H9 (cell line): ENCODE measurements at regions not wholly inside any gene's neighbourhood (a gene's known extent, or its start where the extent isn't known, plus 50 kb on each side); places are given as distances from the start of the nearest gene placed in this dataset.

ENCODE experiments used
- DNase-seq: peaks from one replicate; pipeline ENCODE4 v3.0.0-alpha.2; 2017
- H2AFZ ChIP-seq: one replicate; pipeline ENCODE4 v1.6.1; 2013; ENCODE audit warnings: mild to moderate bottlenecking, low read length, control low read depth, moderate library complexity
- H2AK5ac ChIP-seq: 2 replicates; pipeline ENCODE4 v1.6.1; 2013; ENCODE audit warnings: low read length, control low read depth, mixed read lengths; ENCODE audit not compliant: insufficient read length
- H2BK120ac ChIP-seq: one replicate; pipeline ENCODE4 v1.6.1; 2013; ENCODE audit warnings: low read depth, mild to moderate bottlenecking, low read length, control low read depth, inconsistent platforms; ENCODE audit not compliant: poor library complexity, severe bottlenecking
- H2BK12ac ChIP-seq: 2 replicates; pipeline ENCODE4 v1.6.1; 2013; ENCODE audit warnings: low read length, control low read depth, mixed read lengths, low read depth; ENCODE audit not compliant: insufficient read length
- H2BK15ac ChIP-seq: 2 replicates; pipeline ENCODE4 v1.6.1; 2013; ENCODE audit warnings: low read depth, low read length, control low read depth
- H2BK20ac ChIP-seq: one replicate; pipeline ENCODE4 v1.6.1; 2013; ENCODE audit warnings: low read depth, mild to moderate bottlenecking, low read length, control low read depth, inconsistent platforms; ENCODE audit not compliant: poor library complexity, severe bottlenecking
- H2BK5ac ChIP-seq: 2 replicates; pipeline ENCODE4 v1.6.1; 2013; ENCODE audit warnings: low read length, control low read depth, mixed read lengths; ENCODE audit not compliant: insufficient read length
- H3K14ac ChIP-seq: 2 replicates; pipeline ENCODE4 v1.6.1; 2013; ENCODE audit warnings: low read length, control low read depth; ENCODE audit not compliant: insufficient read depth
- H3K18ac ChIP-seq: 2 replicates; pipeline ENCODE4 v1.6.1; 2013; ENCODE audit warnings: low read depth, mild to moderate bottlenecking, mixed read lengths, low read length, control low read depth; ENCODE audit not compliant: insufficient read length
- H3K23ac ChIP-seq: 2 replicates; pipeline ENCODE4 v1.6.1; 2013; ENCODE audit warnings: low read length, control low read depth, mixed read lengths, low read depth; ENCODE audit not compliant: insufficient read length
- H3K23me2 ChIP-seq: 2 replicates; pipeline ENCODE4 v1.6.1; 2013; ENCODE audit warnings: low read depth, mild to moderate bottlenecking, mixed read lengths, low read length, control low read depth; ENCODE audit not compliant: insufficient read length, poor library complexity, severe bottlenecking
- H3K27ac ChIP-seq: 2 replicates; pipeline ENCODE4 v1.5.1; 2013; ENCODE audit warnings: low read length, control low read depth, mixed read lengths, low read depth; ENCODE audit not compliant: insufficient read length
- H3K27me3 ChIP-seq: 2 replicates; pipeline ENCODE4 v1.6.1; 2013; ENCODE audit warnings: low read length, control low read depth, inconsistent platforms; ENCODE audit not compliant: insufficient read depth
- H3K4ac ChIP-seq: 2 replicates; pipeline ENCODE4 v1.6.1; 2013; ENCODE audit warnings: low read depth, mild to moderate bottlenecking, control low read depth, inconsistent platforms, low read length, moderate library complexity
- H3K4me1 ChIP-seq: 2 replicates; pipeline ENCODE4 v1.6.1; 2013; ENCODE audit warnings: low read length, control low read depth, inconsistent platforms; ENCODE audit not compliant: insufficient read depth
- H3K4me2 ChIP-seq: 2 replicates; pipeline ENCODE4 v1.6.1; 2013; ENCODE audit warnings: low read length, control low read depth, mixed read lengths; ENCODE audit not compliant: insufficient read length, insufficient read depth
- H3K56ac ChIP-seq: 2 replicates; pipeline ENCODE4 v1.6.1; 2013; ENCODE audit warnings: low read depth, mild to moderate bottlenecking, mixed read lengths, low read length, control low read depth; ENCODE audit not compliant: insufficient read length
- H3K79me1 ChIP-seq: 2 replicates; pipeline ENCODE4 v1.6.1; 2013; ENCODE audit warnings: low read depth, mild to moderate bottlenecking, moderate library complexity, low read length, control low read depth, inconsistent platforms; ENCODE audit not compliant: insufficient read depth, poor library complexity, severe bottlenecking
- H3K79me2 ChIP-seq: 2 replicates; pipeline ENCODE4 v1.6.1; 2013; ENCODE audit warnings: low read length, control low read depth, inconsistent platforms; ENCODE audit not compliant: insufficient read depth
- H3K9ac ChIP-seq: 2 replicates; pipeline ENCODE4 v1.6.1; 2013; ENCODE audit warnings: low read length, control low read depth, mixed read lengths; ENCODE audit not compliant: insufficient read length; ENCODE audit errors: extremely low read depth
- H3K9me3 ChIP-seq: one replicate; pipeline ENCODE4 v1.6.1; 2013; ENCODE audit warnings: low read depth, low read length, inconsistent platforms; ENCODE audit not compliant: control insufficient read depth
- H3T11ph ChIP-seq: one replicate; pipeline ENCODE4 v1.6.1; 2013; ENCODE audit warnings: mild to moderate bottlenecking, low read length, control low read depth, inconsistent platforms
- H4K20me1 ChIP-seq: one replicate; pipeline ENCODE4 v1.6.1; 2013; ENCODE audit not compliant: control insufficient read depth, insufficient read length, insufficient read depth
- H4K5ac ChIP-seq: 2 replicates; pipeline ENCODE4 v1.6.1; 2013; ENCODE audit warnings: low read depth, mild to moderate bottlenecking, mixed read lengths, low read length, control low read depth; ENCODE audit not compliant: insufficient read length
- H4K8ac ChIP-seq: replicated peaks from 2 replicates; pipeline ENCODE4 v1.6.1; 2013; ENCODE audit warnings: low read length, control low read depth, mixed read lengths, low read depth; ENCODE audit not compliant: insufficient read length
- H4K91ac ChIP-seq: 2 replicates; pipeline ENCODE4 v1.6.1; 2013; ENCODE audit warnings: low read depth, mild to moderate bottlenecking, moderate library complexity, mixed read lengths, low read length, control low read depth; ENCODE audit not compliant: insufficient read length
- H3K27ac Mint-ChIP-seq, 3 experiments: 2 replicates in 2 of 3; 3 replicates in 1 of 3; pipeline ENCODE4 v1.8.0; 2020 to 2021; ENCODE audit warnings: mixed read lengths in 3 of 3, mild to moderate bottlenecking in 1 of 3, moderate library complexity in 1 of 3
- H3K27me3 Mint-ChIP-seq: 2 replicates; pipeline ENCODE4 v1.8.0; 2021; ENCODE audit warnings: low read depth, mild to moderate bottlenecking, moderate library complexity, mixed read lengths
- H3K36me3 Mint-ChIP-seq, 3 experiments: 2 replicates in 2 of 3; 3 replicates in 1 of 3; pipeline ENCODE4 v1.8.0; 2020 to 2021; ENCODE audit warnings: low read depth in 3 of 3, mixed read lengths in 3 of 3; ENCODE audit not compliant: insufficient read depth in 1 of 3
- H3K4me1 Mint-ChIP-seq, 2 experiments: 2 replicates each; pipeline ENCODE4 v1.8.0; 2020; ENCODE audit warnings: mixed read lengths in 2 of 2
- H3K4me3 Mint-ChIP-seq, 2 experiments: 2 replicates in 1 of 2; 3 replicates in 1 of 2; pipeline ENCODE4 v1.8.0; 2020 to 2021; ENCODE audit warnings: mild to moderate bottlenecking in 2 of 2, mixed read lengths in 2 of 2, moderate library complexity in 1 of 2
- H3K9me3 Mint-ChIP-seq, 2 experiments: 2 replicates in 1 of 2; 3 replicates in 1 of 2; pipeline ENCODE4 v1.8.0; 2020; ENCODE audit warnings: mild to moderate bottlenecking in 2 of 2, mixed read lengths in 2 of 2, moderate library complexity in 1 of 2
- CTCF ChIP-seq: fragments of 200-600 bp; sonication (generic); conservative IDR thresholded peaks from 3 replicates; pipeline ENCODE4 v1.8.0; 2021; ENCODE audit warnings: antibody characterized with exemption, mild to moderate bottlenecking
- WGBS: extraction: QIAGEN DNeasy Blood & Tissue Kit; methylation state at CpG from one replicate; pipeline ENCODE4 v1.1.7; 2013; ENCODE audit warnings: missing lambda C conversion rate, low lambda C conversion rate, mixed read lengths; ENCODE audit not compliant: insufficient read length; ENCODE audit errors: extremely low coverage; 5-methylcytosine and 5-hydroxymethylcytosine counted together

GRCh38 chr13:37209621-37210580 lies 104.4 kb upstream of the CSNK1A1L start:
- Mint-ChIP-seq H3K27ac (no peak overlapping the region), H3K36me3 (no peaks in the 10 kb centered on the region), H3K4me1 (peaks cover 9 to 12% of the 10 kb centered on the region in 2 experiments), H3K4me3 (no peak overlapping the region), H3K9me3 (no peaks in the 10 kb centered on the region), H3K27me3 (no peaks in the 10 kb centered on the region)
- no peaks in the 10 kb centered on the region for H3K4me1 ChIP-seq
- no peak for TF ChIP-seq CTCF
- H3K9me3 ChIP-seq: no peaks in the 10 kb centered on the region
- H3K4me2 ChIP-seq: no peak overlapping the region
- no peak overlapping the region for H2BK5ac ChIP-seq
- H3K18ac ChIP-seq: no peak overlapping the region
- no peaks in the 10 kb centered on the region for H3K79me1 ChIP-seq
- H2BK120ac ChIP-seq: no peak overlapping the region
- DNase-seq: no peak
- no peaks in the 10 kb centered on the region for H4K20me1 ChIP-seq
- no CpG with 5 or more reads among the region's 4 CpGs for WGBS
- no peak overlapping the region for H2BK12ac ChIP-seq
- no peak overlapping the region for H3K9ac ChIP-seq
- no peaks in the 10 kb centered on the region for H3K23me2 ChIP-seq
- H3K23ac ChIP-seq: no peak overlapping the region
- no peak overlapping the region for H4K91ac ChIP-seq
- no peak overlapping the region for H2AFZ ChIP-seq
- no peak overlapping the region for H3K56ac ChIP-seq
- H2BK20ac ChIP-seq: no peak overlapping the region
- no peak overlapping the region for H4K8ac ChIP-seq
- no peaks in the 10 kb centered on the region for H3K79me2 ChIP-seq
- H3K27me3 ChIP-seq: no peaks in the 10 kb centered on the region
- H4K5ac ChIP-seq: no peak overlapping the region
- H3T11ph ChIP-seq: no peak overlapping the region
- H2BK15ac ChIP-seq: no peak overlapping the region
- no peak overlapping the region for H3K27ac ChIP-seq
- H3K4ac ChIP-seq: no peak overlapping the region
- H3K14ac ChIP-seq: no peak overlapping the region
- H2AK5ac ChIP-seq: no peak overlapping the region
